HG03095 (cell line): ENCODE measurements at regions not wholly inside any gene's neighbourhood (a gene's known extent, or its start where the extent isn't known, plus 50 kb on each side); places are given as distances from the start of the nearest gene placed in this dataset.

ENCODE experiments used
- ATAC-seq: cut with Tn5 transposase; IDR thresholded peaks from one replicate; pipeline ENCODE4 v1.9.1; 2021; ENCODE audit warnings: moderate library complexity; ENCODE audit not compliant: unreplicated experiment

- ATAC-seq: no peak
Measured at GRCh38 chr4:35709080-35709479, 535.2 kb downstream of the ARAP2 start.

GRCh38 chr4:35710343-35710742 lies 534.0 kb downstream of the ARAP2 start:
- ATAC-seq: no peak

GRCh38 chr4:35711127-35711526 lies 533.2 kb downstream of the ARAP2 start:
- no peak for ATAC-seq

GRCh38 chr4:35723973-35724372 lies 520.3 kb downstream of the ARAP2 start:
- no peak for ATAC-seq

- ATAC-seq: no peak
Measured at GRCh38 chr4:35725131-35725530, 519.2 kb downstream of the ARAP2 start.

GRCh38 chr4:35730414-35730813 lies 513.9 kb downstream of the ARAP2 start:
- no peak for ATAC-seq

GRCh38 chr4:35734381-35735098 lies 509.8 kb downstream of the ARAP2 start:
- ATAC-seq: peak; percentile 52

- no peak for ATAC-seq
Measured at GRCh38 chr4:35739308-35739707, 505.0 kb downstream of the ARAP2 start.

- ATAC-seq: no peak
Measured at GRCh38 chr4:35754047-35754446, 490.3 kb downstream of the ARAP2 start.

- no peak for ATAC-seq
Measured at GRCh38 chr4:35757836-35758235, 486.5 kb downstream of the ARAP2 start.

- no peak for ATAC-seq
Measured at GRCh38 chr4:35760807-35761206, 483.5 kb downstream of the ARAP2 start.

GRCh38 chr4:35771571-35771970 lies 472.7 kb downstream of the ARAP2 start:
- no peak for ATAC-seq

- no peak for ATAC-seq
Measured at GRCh38 chr4:35772291-35772690, 472.0 kb downstream of the ARAP2 start.

- ATAC-seq: no peak
Measured at GRCh38 chr4:35789899-35790574, 454.3 kb downstream of the ARAP2 start.

GRCh38 chr4:35793045-35793722 lies 451.1 kb downstream of the ARAP2 start:
- no peak for ATAC-seq

GRCh38 chr4:35793766-35794165 lies 450.5 kb downstream of the ARAP2 start:
- no peak for ATAC-seq

- no peak for ATAC-seq
Measured at GRCh38 chr4:35800669-35801068, 443.6 kb downstream of the ARAP2 start.

- ATAC-seq: no peak
Measured at GRCh38 chr4:35802644-35803043, 441.7 kb downstream of the ARAP2 start.

GRCh38 chr4:35818520-35818919 lies 425.8 kb downstream of the ARAP2 start:
- ATAC-seq: no peak

GRCh38 chr4:35820003-35820402 lies 424.3 kb downstream of the ARAP2 start:
- no peak for ATAC-seq

- no peak for ATAC-seq
Measured at GRCh38 chr4:35824231-35824630, 420.1 kb downstream of the ARAP2 start.

GRCh38 chr4:35835893-35836292 lies 408.4 kb downstream of the ARAP2 start:
- no peak for ATAC-seq
